Loucy (cell line): ENCODE measurements at regions not wholly inside any gene's neighbourhood (a gene's known extent, or its start where the extent isn't known, plus 50 kb on each side); places are given as distances from the start of the nearest gene placed in this dataset.
"Not testable (repeated sequence)": the region's sequence is repeated elsewhere in the genome, so short reads cannot be mapped to it uniquely, and the experiment has no call there.

Source experiments
- H2AFZ ChIP-seq: fragments of 200-600 bp; sonication (generic); 2 replicates; pipeline ENCODE4 v1.6.0; 2016; ENCODE audit warnings: antibody characterized with exemption, mild to moderate bottlenecking, low read length, moderate library complexity
- H3F3A ChIP-seq: fragments of 200-600 bp; 2 replicates; pipeline ENCODE4 v1.6.0; 2016; ENCODE audit warnings: antibody characterized with exemption, low read depth, mild to moderate bottlenecking
- H3K27me3 ChIP-seq: fragments of 200-600 bp; sonication (generic); 2 replicates; pipeline ENCODE4 v1.6.1; 2014; ENCODE audit warnings: low read length, mild to moderate bottlenecking; ENCODE audit not compliant: insufficient read depth, poor library complexity, severe bottlenecking
- H3K36me3 ChIP-seq: fragments of 200-600 bp; sonication (generic); 2 replicates; pipeline ENCODE4 v1.6.1; 2016; ENCODE audit warnings: low read length; ENCODE audit not compliant: insufficient read depth
- H3K4me1 ChIP-seq: fragments of 200-600 bp; sonication (generic); 2 replicates; pipeline ENCODE4 v1.5.1; 2014; ENCODE audit warnings: low read length, mild to moderate bottlenecking; ENCODE audit not compliant: insufficient read depth, poor library complexity, severe bottlenecking
- H3K4me2 ChIP-seq: fragments of 200-600 bp; sonication (generic); 2 replicates; pipeline ENCODE4 v1.6.0; 2014; ENCODE audit warnings: antibody characterized with exemption, low read length, low read depth, mild to moderate bottlenecking; ENCODE audit not compliant: poor library complexity, severe bottlenecking
- H3K4me3 ChIP-seq: fragments of 200-600 bp; sonication (generic); 2 replicates; pipeline ENCODE4 v1.5.1; 2014; ENCODE audit warnings: low read length, mild to moderate bottlenecking, mixed read lengths; ENCODE audit not compliant: poor library complexity, severe bottlenecking
- H3K79me2 ChIP-seq: fragments of 200-600 bp; sonication (generic); 2 replicates; pipeline ENCODE4 v1.6.1; 2014; ENCODE audit warnings: low read length; ENCODE audit not compliant: insufficient read depth
- H3K9ac ChIP-seq: fragments of 200-600 bp; sonication (generic); 2 replicates; pipeline ENCODE4 v1.6.0; 2014; ENCODE audit warnings: mild to moderate bottlenecking, low read depth, low read length, moderate library complexity; ENCODE audit not compliant: poor library complexity, severe bottlenecking
- H3K9me2 ChIP-seq: fragments of 200-600 bp; sonication (generic); replicated peaks from 2 replicates; pipeline ENCODE4 v1.6.1; 2016; ENCODE audit warnings: low read depth, low read length, mixed read lengths
- H3K9me3 ChIP-seq: fragments of 200-600 bp; sonication (generic); 2 replicates; pipeline ENCODE4 v1.6.1; 2014; ENCODE audit warnings: mild to moderate bottlenecking, antibody characterized with exemption, low read length, low read depth; ENCODE audit not compliant: insufficient read depth
- H4K20me1 ChIP-seq: fragments of 200-600 bp; sonication (generic); 2 replicates; pipeline ENCODE4 v1.6.0; 2014; ENCODE audit warnings: antibody characterized with exemption, low read length, mild to moderate bottlenecking; ENCODE audit not compliant: insufficient read depth, poor library complexity, severe bottlenecking
- CTCF ChIP-seq: fragments of 200-600 bp; sonication (generic); conservative IDR thresholded peaks from 2 replicates; pipeline ENCODE4 v1.5.1; 2014; ENCODE audit warnings: mild to moderate bottlenecking, antibody characterized with exemption, low read length
- EZH2phosphoT487 ChIP-seq: fragments of 200-600 bp; IDR thresholded peaks from 2 replicates; pipeline ENCODE4 v1.6.1; 2018; ENCODE audit warnings: antibody characterized with exemption, mild to moderate bottlenecking, moderate library complexity, borderline replicate concordance

- Histone ChIP-seq H3K9me2 (no peaks in the 10 kb centered on the region), H4K20me1 (no peaks in the 10 kb centered on the region), H3K4me3 (no peak overlapping the region), H3K36me3 (no peaks in the 10 kb centered on the region), H3K4me1 (no peaks in the 10 kb centered on the region), H3F3A (no peaks in the 10 kb centered on the region), H3K27me3 (no peaks in the 10 kb centered on the region), H2AFZ (no peak overlapping the region), H3K9ac (no peak overlapping the region), H3K79me2 (no peaks in the 10 kb centered on the region), H3K9me3 (0 out of 2 replicates have a peak, but pooled peaks cover 2% of the 10 kb centered on the region), H3K4me2 (no peak overlapping the region)
- TF ChIP-seq EZH2phosphoT487 (no peak), CTCF (no peak)
Observed at GRCh38 chr4:188975271-188975670, 836.0 kb downstream of the TRIML1 start.

DNA sequence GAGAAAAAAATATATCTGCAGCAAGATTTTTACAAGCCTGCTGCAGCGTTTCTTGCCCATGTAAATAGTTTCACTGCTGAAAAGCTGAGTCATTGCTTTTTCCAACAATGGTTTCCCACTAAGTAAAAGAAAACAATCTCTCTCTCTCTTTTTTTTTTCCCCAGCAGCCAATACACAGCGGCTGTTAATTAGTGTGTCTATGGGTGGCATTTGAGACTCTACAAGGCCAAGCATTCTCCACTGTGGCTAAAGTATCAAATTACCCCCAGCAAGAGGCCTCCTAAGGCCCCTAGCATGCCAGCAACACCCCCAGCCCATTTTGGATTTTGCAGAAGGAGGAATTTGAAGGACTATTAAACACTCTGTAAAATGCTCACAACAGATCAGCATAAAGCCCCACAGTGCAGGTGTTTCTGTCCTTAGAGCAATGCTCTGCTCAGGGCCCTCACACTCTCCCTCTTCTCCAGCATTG lies 837.4 kb downstream of the TRIML1 start:
- TF ChIP-seq CTCF (no peak), EZH2phosphoT487 (no peak)
- Histone ChIP-seq H4K20me1 (no peaks in the 10 kb centered on the region), H3K9me2 (no peaks in the 10 kb centered on the region), H3K27me3 (no peaks in the 10 kb centered on the region), H3K79me2 (no peaks in the 10 kb centered on the region), H3K9ac (no peak overlapping the region), H3K4me3 (no peak overlapping the region), H3K4me1 (no peaks in the 10 kb centered on the region), H3K9me3 (0 out of 2 replicates have a peak, but pooled peaks cover 2% of the 10 kb centered on the region), H2AFZ (0 out of 2 replicates have a peak overlapping the region, but pooled peaks have one; percentile 43), H3F3A (no peaks in the 10 kb centered on the region), H3K36me3 (no peaks in the 10 kb centered on the region), H3K4me2 (peak overlapping the region; percentile 24)

DNA sequence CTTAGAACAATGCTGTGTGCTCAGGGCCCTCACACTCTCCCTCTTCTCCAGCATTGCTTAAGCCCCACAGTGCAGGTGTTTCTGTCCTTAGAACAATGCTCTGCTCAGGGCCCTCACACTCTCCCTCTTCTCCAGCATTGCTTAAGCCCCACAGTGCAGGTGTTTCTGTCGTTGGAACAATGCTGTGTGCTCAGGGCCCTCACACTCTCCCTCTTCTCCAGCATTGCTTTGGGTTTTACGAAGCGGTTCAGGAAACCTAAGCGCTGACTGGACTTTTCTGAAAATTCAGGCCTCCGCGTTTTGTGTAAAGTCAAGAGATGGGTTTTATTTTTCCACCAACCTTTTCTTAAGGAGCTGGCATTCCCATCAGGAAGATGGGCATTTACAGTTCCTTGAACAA lies 838.0 kb downstream of the TRIML1 start:
- not testable (repeated sequence) for H3K9me3 ChIP-seq, H3K27me3 ChIP-seq, H3K9me2 ChIP-seq, H2AFZ ChIP-seq, H3K9ac ChIP-seq, H3K79me2 ChIP-seq, H3K4me1 ChIP-seq, H3F3A ChIP-seq, H4K20me1 ChIP-seq, H3K36me3 ChIP-seq, H3K4me2 ChIP-seq, H3K4me3 ChIP-seq

GRCh38 chr4:188984518-188984917 lies 845.3 kb downstream of the TRIML1 start:
- H4K20me1 ChIP-seq, result no peaks in the 10 kb centered on the region
- no peaks in the 10 kb centered on the region for H3K36me3 ChIP-seq
- H2AFZ ChIP-seq, result no peak overlapping the region
- no peaks in the 10 kb centered on the region for H3K9me2 ChIP-seq
- no peak for TF ChIP-seq EZH2phosphoT487
- TF ChIP-seq CTCF, result no peak
- no peaks in the 10 kb centered on the region for H3K27me3 ChIP-seq
- H3K4me3 ChIP-seq, result no peak overlapping the region
- H3F3A ChIP-seq, result no peaks in the 10 kb centered on the region
- no peaks in the 10 kb centered on the region for H3K4me1 ChIP-seq
- no peak overlapping the region for H3K9ac ChIP-seq
- no peaks in the 10 kb centered on the region; the same call in 1 of the 2 replicates for H3K9me3 ChIP-seq
- no peak overlapping the region for H3K4me2 ChIP-seq
- no peaks in the 10 kb centered on the region for H3K79me2 ChIP-seq
